Parathyroid adenoma (tissue), 2 donors: ENCODE measurements at regions not wholly inside any gene's neighbourhood (a gene's known extent, or its start where the extent isn't known, plus 50 kb on each side); places are given as distances from the start of the nearest gene placed in this dataset.

ENCODE experiments used
- H2AFZ ChIP-seq: fragments of 300-600 bp; sonication (generic); one replicate; pipeline ENCODE4 v1.7.0; 2017; ENCODE audit warnings: antibody characterized with exemption, mild to moderate bottlenecking
- H3K27ac ChIP-seq: fragments of 300-600 bp; sonication (generic); one replicate; pipeline ENCODE4 v1.7.0; 2017
- H3K27me3 ChIP-seq: fragments of 300-600 bp; sonication (generic); one replicate; pipeline ENCODE4 v1.7.0; 2017; ENCODE audit warnings: low read length; ENCODE audit not compliant: control insufficient read depth, insufficient read depth
- H3K36me3 ChIP-seq: fragments of 300-600 bp; sonication (generic); one replicate; pipeline ENCODE4 v1.7.0; 2017; ENCODE audit warnings: low read length; ENCODE audit not compliant: control insufficient read depth, insufficient read depth
- H3K4me1 ChIP-seq: fragments of 300-600 bp; sonication (generic); one replicate; pipeline ENCODE4 v1.7.0; 2017; ENCODE audit warnings: control low read depth
- H3K4me2 ChIP-seq: fragments of 300-600 bp; sonication (generic); one replicate; pipeline ENCODE4 v1.7.0; 2017; ENCODE audit warnings: low read length
- H3K4me3 ChIP-seq: fragments of 300-600 bp; sonication (generic); one replicate; pipeline ENCODE4 v1.7.0; 2017; ENCODE audit warnings: low read depth, low read length
- H3K79me2 ChIP-seq: fragments of 300-600 bp; sonication (generic); one replicate; pipeline ENCODE4 v1.7.0; 2017; ENCODE audit warnings: control low read depth
- H3K9ac ChIP-seq: fragments of 300-600 bp; sonication (generic); one replicate; pipeline ENCODE4 v1.7.0; 2017; ENCODE audit warnings: mild to moderate bottlenecking
- H3K9me3 ChIP-seq: fragments of 300-600 bp; sonication (generic); one replicate; pipeline ENCODE4 v1.7.0; 2017; ENCODE audit warnings: low read length; ENCODE audit not compliant: control insufficient read depth
- TF ChIP-seq, protein P1 (sequence below): fragments of 300-600 bp; sonication (generic); IDR thresholded peaks from one replicate; pipeline ENCODE4 v1.7.0; 2017; ENCODE audit warnings: antibody characterized with exemption, mild to moderate bottlenecking
- donor health status: primary hyperparathyroidism.

DNA sequence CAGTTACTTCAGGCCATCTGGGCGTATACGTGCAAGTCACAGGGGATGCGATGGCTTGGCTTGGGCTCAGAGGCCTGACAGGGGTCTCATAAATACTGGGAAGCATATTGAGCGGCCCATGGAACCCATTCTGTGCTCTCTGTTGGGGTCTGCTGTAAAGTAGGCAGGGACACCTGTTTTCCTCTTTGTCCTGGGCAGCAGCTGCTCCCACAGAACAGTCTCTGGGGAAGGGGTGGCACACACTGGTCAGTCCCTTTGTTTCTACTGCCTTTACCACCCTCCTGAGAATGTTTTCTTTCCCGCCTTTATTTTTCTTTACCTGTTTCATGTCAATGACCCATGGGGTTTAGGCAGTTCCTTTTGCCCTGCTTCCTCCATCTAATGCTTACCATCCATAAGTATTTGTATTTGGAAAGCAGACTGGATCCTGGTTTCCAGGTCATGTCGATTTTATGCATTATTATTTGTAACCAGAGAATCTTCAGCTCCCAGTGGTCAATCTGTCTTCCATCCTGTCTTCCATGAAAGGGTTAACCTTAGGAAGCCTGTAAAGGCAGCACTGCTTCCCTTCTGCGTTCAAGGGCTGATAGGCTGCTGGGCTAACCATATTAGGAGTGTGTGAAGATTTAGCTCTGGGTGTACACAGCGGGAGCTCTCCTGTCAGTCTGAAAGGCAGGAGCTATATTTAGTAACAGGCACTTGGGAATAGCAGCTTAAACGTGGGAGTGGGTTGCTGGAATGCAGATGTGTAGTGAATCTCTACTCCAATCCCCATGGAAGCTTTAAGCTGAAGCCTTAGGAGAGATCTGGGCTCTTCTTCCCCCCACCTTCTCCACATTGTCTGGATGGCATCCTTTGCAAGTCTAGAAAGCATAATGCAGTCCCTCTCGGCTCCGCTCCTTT, 124.0 kb downstream of the DYRK2 start:
- no peak overlapping the region for H2AFZ ChIP-seq
- peaks cover 4% of the 10 kb centered on the region for H3K4me1 ChIP-seq
- H3K4me3 ChIP-seq: no peak overlapping the region
- no peaks in the 10 kb centered on the region for H3K9me3 ChIP-seq
- TF ChIP-seq, protein P1, sequence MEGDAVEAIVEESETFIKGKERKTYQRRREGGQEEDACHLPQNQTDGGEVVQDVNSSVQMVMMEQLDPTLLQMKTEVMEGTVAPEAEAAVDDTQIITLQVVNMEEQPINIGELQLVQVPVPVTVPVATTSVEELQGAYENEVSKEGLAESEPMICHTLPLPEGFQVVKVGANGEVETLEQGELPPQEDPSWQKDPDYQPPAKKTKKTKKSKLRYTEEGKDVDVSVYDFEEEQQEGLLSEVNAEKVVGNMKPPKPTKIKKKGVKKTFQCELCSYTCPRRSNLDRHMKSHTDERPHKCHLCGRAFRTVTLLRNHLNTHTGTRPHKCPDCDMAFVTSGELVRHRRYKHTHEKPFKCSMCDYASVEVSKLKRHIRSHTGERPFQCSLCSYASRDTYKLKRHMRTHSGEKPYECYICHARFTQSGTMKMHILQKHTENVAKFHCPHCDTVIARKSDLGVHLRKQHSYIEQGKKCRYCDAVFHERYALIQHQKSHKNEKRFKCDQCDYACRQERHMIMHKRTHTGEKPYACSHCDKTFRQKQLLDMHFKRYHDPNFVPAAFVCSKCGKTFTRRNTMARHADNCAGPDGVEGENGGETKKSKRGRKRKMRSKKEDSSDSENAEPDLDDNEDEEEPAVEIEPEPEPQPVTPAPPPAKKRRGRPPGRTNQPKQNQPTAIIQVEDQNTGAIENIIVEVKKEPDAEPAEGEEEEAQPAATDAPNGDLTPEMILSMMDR: no peak
- H3K9ac ChIP-seq: no peak overlapping the region
- H3K27me3 ChIP-seq: no peaks in the 10 kb centered on the region
- no peaks in the 10 kb centered on the region for H3K79me2 ChIP-seq
- no peaks in the 10 kb centered on the region for H3K36me3 ChIP-seq
- H3K27ac ChIP-seq: no peak overlapping the region
- H3K4me2 ChIP-seq: no peak overlapping the region

- no peak overlapping the region for H3K9ac ChIP-seq
These were observed 125.4 kb downstream of the DYRK2 start for GRCh38 chr12:67773896-67774295.

DNA sequence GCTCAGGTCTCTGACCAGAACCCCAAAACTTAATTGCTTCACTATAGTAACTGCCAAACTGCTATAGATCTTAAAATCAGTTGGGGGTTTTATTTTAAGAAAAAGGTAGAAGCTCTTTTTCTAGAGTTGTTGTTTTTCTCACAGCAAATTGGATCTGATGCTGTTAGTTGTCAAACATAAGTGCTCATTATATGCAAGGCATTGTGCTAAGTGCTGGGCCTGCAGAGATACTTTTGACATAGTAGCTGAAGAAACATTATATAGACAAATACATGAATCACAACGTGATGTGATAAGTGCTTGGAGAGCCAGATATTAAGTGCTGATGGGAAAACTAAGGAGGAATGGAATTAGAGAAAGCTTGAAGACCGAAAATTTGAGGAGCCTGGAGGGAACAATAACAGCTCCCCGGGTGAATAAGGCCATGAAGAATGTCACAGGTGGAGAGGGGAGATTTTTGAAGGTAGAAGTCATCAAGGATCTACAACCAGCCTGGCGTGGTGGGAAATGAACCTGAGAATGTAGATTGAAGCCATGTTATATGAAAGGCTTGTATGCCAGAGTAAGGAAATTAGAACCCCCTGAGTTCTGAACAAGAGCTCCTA, 126.5 kb downstream of the DYRK2 start:
- Histone ChIP-seq H3K27ac (no peak overlapping the region), H3K4me2 (no peak overlapping the region), H3K4me1 (peaks cover 4% of the 10 kb centered on the region), H3K4me3 (no peak overlapping the region), H3K27me3 (no peaks in the 10 kb centered on the region), H2AFZ (no peak overlapping the region), H3K9me3 (no peaks in the 10 kb centered on the region), H3K9ac (no peak overlapping the region), H3K36me3 (no peaks in the 10 kb centered on the region), H3K79me2 (no peaks in the 10 kb centered on the region)
- TF ChIP-seq, protein P1: no peak

More at GRCh38 chr12:67773896-67774295, 125.4 kb downstream of the DYRK2 start:
- TF ChIP-seq, protein P1: no peak
- H3K9me3 ChIP-seq: no peaks in the 10 kb centered on the region
- H2AFZ ChIP-seq: peak overlapping the region; percentile 11
- no peaks in the 10 kb centered on the region for H3K27me3 ChIP-seq
- H3K36me3 ChIP-seq: no peaks in the 10 kb centered on the region
- H3K27ac ChIP-seq: no peak overlapping the region
- H3K4me3 ChIP-seq: no peak overlapping the region
- no peak overlapping the region for H3K4me2 ChIP-seq
- H3K4me1 ChIP-seq: peaks cover 4% of the 10 kb centered on the region
- H3K79me2 ChIP-seq: no peaks in the 10 kb centered on the region

DNA sequence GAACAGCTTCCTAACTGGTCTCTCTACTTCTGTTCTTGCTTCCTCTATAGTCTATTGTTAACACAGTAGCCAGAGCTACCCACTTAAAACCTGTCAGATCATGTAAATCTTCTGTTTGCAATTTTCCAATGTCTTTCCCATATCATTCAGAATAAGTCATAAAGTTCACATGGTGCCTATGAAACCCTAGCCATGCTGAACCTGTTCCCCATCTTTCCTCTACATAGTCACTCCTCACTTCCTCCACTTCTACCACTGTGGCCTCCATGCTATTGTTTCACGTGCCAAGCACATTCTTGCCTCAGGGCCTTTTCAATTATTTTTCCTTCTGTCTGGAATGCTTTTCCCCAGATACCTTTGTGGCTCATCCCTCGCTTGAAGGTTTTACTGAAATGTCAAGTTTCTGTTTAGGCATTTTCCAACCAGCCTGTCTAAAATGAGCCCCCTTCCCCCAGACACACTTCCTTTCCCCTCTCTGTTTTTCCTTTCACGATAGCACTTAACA, 132.1 kb downstream of the DYRK2 start:
- TF ChIP-seq, protein P1: no peak
- Histone ChIP-seq H2AFZ (no peak overlapping the region), H3K36me3 (no peaks in the 10 kb centered on the region), H3K27ac (no peak overlapping the region), H3K9me3 (no peaks in the 10 kb centered on the region), H3K27me3 (no peaks in the 10 kb centered on the region), H3K79me2 (no peaks in the 10 kb centered on the region), H3K4me1 (no peaks in the 10 kb centered on the region), H3K4me2 (no peak overlapping the region), H3K4me3 (no peak overlapping the region), H3K9ac (no peak overlapping the region)
